Stomach (tissue), 4 donors: ENCODE measurements at regions not wholly inside any gene's neighbourhood (a gene's known extent, or its start where the extent isn't known, plus 50 kb on each side); places are given as distances from the start of the nearest gene placed in this dataset.
"Not testable (repeated sequence)": the region's sequence is repeated elsewhere in the genome, so short reads cannot be mapped to it uniquely, and the experiment has no call there.

ENCODE experiments used
- EP300 ChIP-seq: sonication (generic); formaldehyde crosslinking; IDR thresholded peaks from one replicate; pipeline ENCODE4 v1.6.1; 2017; ENCODE audit warnings: antibody characterized with exemption
- POLR2A ChIP-seq, 4 donors: fragments of 450-650 bp; IDR thresholded peaks; one replicate each; pipeline ENCODE4 v1.6.1; 2016; ENCODE audit warnings: antibody characterized with exemption in 4 of 4, control low read depth in 2 of 4, mild to moderate bottlenecking in 1 of 4, moderate library complexity in 1 of 4
- TF ChIP-seq, protein P1 (sequence below), 7 experiments: fragments of 450-650 bp in 4 of 7; fragments of 200-600 bp in 3 of 7; sonication (generic) in 3 of 7; IDR thresholded peaks; one replicate each; pipeline ENCODE4 v1.5.1; 2016 to 2019; ENCODE audit warnings: antibody characterized with exemption in 7 of 7, control low read depth in 2 of 7, mild to moderate bottlenecking in 1 of 7

DNA sequence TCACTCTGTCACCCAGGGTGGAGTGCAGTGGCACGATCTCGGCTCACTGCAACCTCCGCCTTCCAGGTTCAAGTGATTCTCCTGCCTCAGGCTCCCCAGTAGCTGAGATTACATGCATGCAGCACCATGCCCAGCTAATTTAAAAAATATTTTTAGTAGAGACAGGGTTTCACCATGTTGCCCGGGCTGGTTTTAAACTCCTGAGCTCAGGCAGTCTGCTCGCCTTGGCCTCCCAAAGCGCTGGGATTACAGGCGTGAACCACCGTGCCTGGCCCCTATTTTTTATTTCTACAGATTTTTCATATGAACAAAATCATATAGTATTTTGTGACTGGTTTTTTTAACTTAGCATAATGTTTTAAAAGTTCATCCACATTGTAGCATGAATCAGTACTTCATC lies 310.6 kb downstream of the RPS24 start:
- not testable (repeated sequence) for TF ChIP-seq POLR2A (IDR thresholded peaks at IDR 0.05); EP300
- TF ChIP-seq, protein P1, sequence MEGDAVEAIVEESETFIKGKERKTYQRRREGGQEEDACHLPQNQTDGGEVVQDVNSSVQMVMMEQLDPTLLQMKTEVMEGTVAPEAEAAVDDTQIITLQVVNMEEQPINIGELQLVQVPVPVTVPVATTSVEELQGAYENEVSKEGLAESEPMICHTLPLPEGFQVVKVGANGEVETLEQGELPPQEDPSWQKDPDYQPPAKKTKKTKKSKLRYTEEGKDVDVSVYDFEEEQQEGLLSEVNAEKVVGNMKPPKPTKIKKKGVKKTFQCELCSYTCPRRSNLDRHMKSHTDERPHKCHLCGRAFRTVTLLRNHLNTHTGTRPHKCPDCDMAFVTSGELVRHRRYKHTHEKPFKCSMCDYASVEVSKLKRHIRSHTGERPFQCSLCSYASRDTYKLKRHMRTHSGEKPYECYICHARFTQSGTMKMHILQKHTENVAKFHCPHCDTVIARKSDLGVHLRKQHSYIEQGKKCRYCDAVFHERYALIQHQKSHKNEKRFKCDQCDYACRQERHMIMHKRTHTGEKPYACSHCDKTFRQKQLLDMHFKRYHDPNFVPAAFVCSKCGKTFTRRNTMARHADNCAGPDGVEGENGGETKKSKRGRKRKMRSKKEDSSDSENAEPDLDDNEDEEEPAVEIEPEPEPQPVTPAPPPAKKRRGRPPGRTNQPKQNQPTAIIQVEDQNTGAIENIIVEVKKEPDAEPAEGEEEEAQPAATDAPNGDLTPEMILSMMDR (IDR thresholded peaks at IDR 0.05) = not testable (repeated sequence)
